GM21576 (cell line): ENCODE measurements at regions not wholly inside any gene's neighbourhood (a gene's known extent, or its start where the extent isn't known, plus 50 kb on each side); places are given as distances from the start of the nearest gene placed in this dataset.

Source experiments
- ATAC-seq: cut with Tn5 transposase; IDR thresholded peaks from one replicate; pipeline ENCODE4 v1.9.1; 2021; ENCODE audit warnings: mild to moderate bottlenecking, moderate library complexity; ENCODE audit not compliant: unreplicated experiment

GRCh38 chr17:77770331-77771105, 188.0 kb upstream of the TNRC6C start:
- ATAC-seq: no peak

GRCh38 chr17:77771145-77771544, 187.4 kb upstream of the TNRC6C start:
- ATAC-seq: no peak

GRCh38 chr17:77771587-77771986, 186.9 kb upstream of the TNRC6C start:
- ATAC-seq: no peak

GRCh38 chr17:77771998-77772397, 186.5 kb upstream of the TNRC6C start:
- no peak for ATAC-seq

GRCh38 chr17:77772461-77772897, 186.0 kb upstream of the TNRC6C start:
- ATAC-seq: no peak

GRCh38 chr17:77772899-77773358, 185.6 kb upstream of the TNRC6C start:
- ATAC-seq: no peak

- ATAC-seq: no peak
Observed at GRCh38 chr17:77774182-77774581, 184.3 kb upstream of the TNRC6C start.

- no peak for ATAC-seq
Observed at GRCh38 chr17:77778636-77779489, 179.6 kb upstream of the TNRC6C start.

- no peak for ATAC-seq
Observed at GRCh38 chr17:77779711-77780539, 178.6 kb upstream of the TNRC6C start.

GRCh38 chr17:77781536-77781935, 177.0 kb upstream of the TNRC6C start:
- no peak for ATAC-seq

GRCh38 chr17:77782201-77782600, 176.3 kb upstream of the TNRC6C start:
- no peak for ATAC-seq

GRCh38 chr17:77782611-77783010, 175.9 kb upstream of the TNRC6C start:
- no peak for ATAC-seq

GRCh38 chr17:77783991-77784820, 174.3 kb upstream of the TNRC6C start:
- no peak for ATAC-seq

GRCh38 chr17:77785312-77785905, 173.1 kb upstream of the TNRC6C start:
- ATAC-seq: no peak

GRCh38 chr17:77786090-77786489, 172.4 kb upstream of the TNRC6C start:
- no peak for ATAC-seq

- no peak for ATAC-seq
Observed at GRCh38 chr17:77786740-77787505, 171.6 kb upstream of the TNRC6C start.

- ATAC-seq: no peak
Observed at GRCh38 chr17:77790143-77790829, 168.2 kb upstream of the TNRC6C start.

GRCh38 chr17:77792626-77793025, 165.9 kb upstream of the TNRC6C start:
- no peak for ATAC-seq
